LNCaP clone FGC (cell line): ENCODE measurements at regions not wholly inside any gene's neighbourhood (a gene's known extent, or its start where the extent isn't known, plus 50 kb on each side); places are given as distances from the start of the nearest gene placed in this dataset.

Experiments used
- DNase-seq: peaks from one replicate; pipeline ENCODE4 v3.0.0-alpha.2; 2011; ENCODE audit warnings: low read depth
- H3K4me3 ChIP-seq: 2 replicates; pipeline ENCODE4 v1.5.1; 2011; ENCODE audit warnings: mild to moderate bottlenecking, low read depth, low read length, control low read depth
- CTCF ChIP-seq: IDR thresholded peaks from 2 replicates; pipeline ENCODE4 v1.5.1; 2012; ENCODE audit warnings: mild to moderate bottlenecking; ENCODE audit not compliant: control insufficient read depth, insufficient read depth; ENCODE audit errors: extremely low read depth

- no peak for TF ChIP-seq CTCF
- DNase-seq: no peak
- H3K4me3 ChIP-seq: no peak overlapping the region
Measured at GRCh38 chr15:100703032-100703578, 100.7 kb downstream of the ASB7 start.

- no peak for TF ChIP-seq CTCF
- no peak for DNase-seq
- H3K4me3 ChIP-seq: no peak overlapping the region
Measured at GRCh38 chr15:100703671-100704070, 101.3 kb downstream of the ASB7 start.

- no peak overlapping the region for H3K4me3 ChIP-seq
- TF ChIP-seq CTCF: no peak
- DNase-seq: no peak
Measured at GRCh38 chr15:100704281-100705055, 102.1 kb downstream of the ASB7 start.

- no peak overlapping the region for H3K4me3 ChIP-seq
- DNase-seq: no peak
- no peak for TF ChIP-seq CTCF
Measured at GRCh38 chr15:100705065-100705464, 102.7 kb downstream of the ASB7 start.

- TF ChIP-seq CTCF: no peak
- no peak overlapping the region for H3K4me3 ChIP-seq
- no peak for DNase-seq
Measured at GRCh38 chr15:100705841-100706240, 103.5 kb downstream of the ASB7 start.

GRCh38 chr15:100707229-100707628 is 104.8 kb downstream of the ASB7 start:
- H3K4me3 ChIP-seq: no peak overlapping the region
- no peak for DNase-seq
- no peak for TF ChIP-seq CTCF

- DNase-seq: no peak
- no peak for TF ChIP-seq CTCF
- H3K4me3 ChIP-seq: no peak overlapping the region
Measured at GRCh38 chr15:100708916-100709315, 106.5 kb downstream of the ASB7 start.
